GM23338 (cell line): ENCODE measurements at regions not wholly inside any gene's neighbourhood (a gene's known extent, or its start where the extent isn't known, plus 50 kb on each side); places are given as distances from the start of the nearest gene placed in this dataset.

ENCODE experiments used
- ATAC-seq: fragments of 200-7000 bp; cut with Tn5 transposase; 3 replicates; pipeline ENCODE4 v1.9.1; 2020
- DNase-seq: peaks from one replicate; pipeline ENCODE4 v3.0.0-alpha.2; 2015; ENCODE audit warnings: low spot score
- H2AFZ ChIP-seq: fragments of 200-600 bp; sonication (generic); 2 replicates; pipeline ENCODE4 v1.8.0; 2016; ENCODE audit warnings: antibody characterized with exemption, mild to moderate bottlenecking, moderate library complexity
- H3F3A ChIP-seq: fragments of 200-600 bp; sonication (generic); replicated peaks from 2 replicates; pipeline ENCODE4 v1.8.0; 2017; ENCODE audit warnings: antibody characterized with exemption, mixed run types, low read depth
- H3K27ac ChIP-seq: fragments of 200-600 bp; sonication (generic); 2 replicates; pipeline ENCODE4 v1.6.1; 2016; ENCODE audit warnings: low read depth
- H3K27me3 ChIP-seq: fragments of 200-600 bp; sonication (generic); 2 replicates; pipeline ENCODE4 v1.8.0; 2016; ENCODE audit warnings: mild to moderate bottlenecking, mixed run types, moderate library complexity; ENCODE audit not compliant: insufficient read depth
- H3K36me3 ChIP-seq: fragments of 200-600 bp; sonication (generic); 2 replicates; pipeline ENCODE4 v1.8.0; 2016; ENCODE audit warnings: mild to moderate bottlenecking; ENCODE audit not compliant: insufficient read depth
- H3K4me1 ChIP-seq: fragments of 200-600 bp; sonication (generic); 2 replicates; pipeline ENCODE4 v1.8.0; 2016; ENCODE audit warnings: mild to moderate bottlenecking, moderate library complexity; ENCODE audit not compliant: insufficient read depth
- H3K4me2 ChIP-seq: fragments of 200-600 bp; sonication (generic); 2 replicates; pipeline ENCODE4 v1.7.1; 2017; ENCODE audit warnings: mixed run types
- H3K4me3 ChIP-seq: fragments of 200-600 bp; sonication (generic); 2 replicates; pipeline ENCODE4 v1.6.1; 2016; ENCODE audit warnings: mixed run types
- H3K79me2 ChIP-seq: fragments of 200-600 bp; sonication (generic); replicated peaks from 2 replicates; pipeline ENCODE4 v1.8.0; 2017; ENCODE audit warnings: mild to moderate bottlenecking; ENCODE audit not compliant: insufficient read depth
- H3K9me2 ChIP-seq: fragments of 200-600 bp; sonication (generic); 2 replicates; pipeline ENCODE4 v1.8.0; 2017; ENCODE audit not compliant: insufficient read depth
- H4K20me1 ChIP-seq: fragments of 200-600 bp; sonication (generic); replicated peaks from 2 replicates; pipeline ENCODE4 v1.8.0; 2017; ENCODE audit warnings: mild to moderate bottlenecking; ENCODE audit not compliant: insufficient read depth
- H3K27ac Mint-ChIP-seq: 2 replicates; pipeline ENCODE4 v1.8.0; 2020; ENCODE audit warnings: inconsistent platforms, mild to moderate bottlenecking, moderate library complexity, mixed read lengths
- H3K27me3 Mint-ChIP-seq: 3 replicates; pipeline ENCODE4 v1.8.0; 2022; ENCODE audit warnings: low read depth, mild to moderate bottlenecking, moderate library complexity, mixed read lengths, inconsistent platforms; ENCODE audit not compliant: insufficient read depth, poor library complexity
- H3K36me3 Mint-ChIP-seq: 3 replicates; pipeline ENCODE4 v1.8.0; 2021; ENCODE audit warnings: low read depth, mild to moderate bottlenecking, inconsistent platforms, moderate library complexity, mixed read lengths
- H3K4me1 Mint-ChIP-seq: 3 replicates; pipeline ENCODE4 v1.8.0; 2020; ENCODE audit warnings: mild to moderate bottlenecking, inconsistent platforms, mixed read lengths
- H3K4me3 Mint-ChIP-seq: 3 replicates; pipeline ENCODE4 v1.8.0; 2021; ENCODE audit warnings: moderate library complexity, mild to moderate bottlenecking, inconsistent platforms, mixed read lengths
- H3K9me3 Mint-ChIP-seq: 3 replicates; pipeline ENCODE4 v1.8.0; 2020; ENCODE audit warnings: moderate library complexity, mild to moderate bottlenecking, inconsistent platforms, mixed read lengths
- CREB1 ChIP-seq: fragments of 250-450 bp; sonication (Bioruptor Pico); IDR thresholded peaks from 2 replicates; pipeline ENCODE4 v1.5.0; 2020; ENCODE audit warnings: low read depth, mild to moderate bottlenecking, moderate library complexity
- CTCF ChIP-seq, 2 experiments: fragments of 200-600 bp in 1 of 2; sonication (generic) in 1 of 2; conservative IDR thresholded peaks; 2 replicates each; pipeline versions ENCODE4 v1.5.1 to v1.6.1; 2016 to 2017; ENCODE audit warnings: antibody characterized with exemption in 2 of 2, low read depth in 2 of 2, mild to moderate bottlenecking in 2 of 2, moderate library complexity in 1 of 2
- EZH2 ChIP-seq: fragments of 200-600 bp; sonication (generic); IDR thresholded peaks from one replicate; pipeline ENCODE4 v1.8.0; 2017; ENCODE audit warnings: antibody characterized with exemption, mild to moderate bottlenecking, low read depth; ENCODE audit not compliant: unreplicated experiment
- EZH2phosphoT487 ChIP-seq: fragments of 200-600 bp; sonication (generic); IDR thresholded peaks from one replicate; pipeline ENCODE4 v1.8.1; 2018; ENCODE audit warnings: antibody characterized with exemption; ENCODE audit not compliant: unreplicated experiment
- NANOG ChIP-seq: IDR thresholded peaks from 2 replicates; pipeline ENCODE4 v1.6.1; 2016; ENCODE audit warnings: antibody characterized with exemption, borderline replicate concordance
- REST ChIP-seq: IDR thresholded peaks from one replicate; pipeline ENCODE4 v1.6.1; 2018; ENCODE audit warnings: antibody characterized with exemption; ENCODE audit not compliant: unreplicated experiment
- ZNF114 ChIP-seq: fragments of 250-450 bp; sonication (Bioruptor Pico); IDR thresholded peaks from 2 replicates; pipeline ENCODE4 v1.5.0; 2020; ENCODE audit warnings: mild to moderate bottlenecking, moderate library complexity
- TF ChIP-seq, protein P1 (sequence below): IDR thresholded peaks from 2 replicates; pipeline ENCODE4 v1.6.1; 2016; ENCODE audit warnings: antibody characterized with exemption

DNA sequence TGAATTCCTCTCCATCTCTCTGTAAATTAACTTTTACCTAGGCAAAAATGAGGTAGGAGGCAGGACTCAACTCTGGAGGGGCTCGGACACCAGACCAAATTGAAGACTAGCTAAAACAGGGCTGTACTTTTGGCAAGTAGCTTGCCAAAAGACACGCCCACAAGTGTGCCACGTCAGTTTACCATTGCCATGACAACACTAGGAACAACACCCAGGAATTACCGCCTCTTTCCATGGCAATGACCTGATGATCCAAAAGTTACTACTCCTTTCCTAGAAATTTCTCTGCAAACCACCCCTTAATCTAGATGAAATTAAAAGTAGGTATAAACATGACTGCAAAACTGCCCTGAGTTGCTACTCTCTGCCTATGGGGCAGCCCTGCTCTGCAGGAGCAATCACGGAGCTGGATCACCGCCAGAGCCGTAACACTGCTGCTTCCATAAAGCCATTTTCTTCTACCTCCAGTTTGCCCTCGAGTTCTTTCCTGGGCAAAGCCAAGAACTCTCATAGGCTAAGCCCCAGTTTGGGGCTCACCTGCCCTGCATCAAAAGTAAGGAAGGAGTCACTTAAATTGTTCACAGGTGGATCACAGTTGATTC, 66.0 kb upstream of the FAM136A start:
- DNase-seq, result peak; percentile 76
- Histone ChIP-seq H2AFZ (no peak overlapping the region), H3K79me2 (no peaks in the 10 kb centered on the region), H3K4me2 (no peak overlapping the region), H3K36me3 (no peaks in the 10 kb centered on the region), H3K9me2 (no peaks in the 10 kb centered on the region), H3K27ac (no peak overlapping the region), H3K4me3 (no peak overlapping the region), H3K4me1 (no peaks in the 10 kb centered on the region), H3K27me3 (no peaks in the 10 kb centered on the region), H3F3A (no peaks in the 10 kb centered on the region), H4K20me1 (no peaks in the 10 kb centered on the region)
- Mint-ChIP-seq H3K27me3 (peaks cover 8% of the 10 kb centered on the region), H3K27ac (peak overlapping the region; percentile 37; the same call in 1 of the 2 replicates), H3K36me3 (no peaks in the 10 kb centered on the region), H3K9me3 (no peaks in the 10 kb centered on the region), H3K4me3 (no peak overlapping the region), H3K4me1 (peaks cover 11% of the 10 kb centered on the region; the same call in 2 of the 3 replicates)
- ATAC-seq, result peak; percentile 85
- TF ChIP-seq NANOG (no peak), CREB1 (0 out of 2 replicates have a peak, but pooled peaks have one; percentile 40)

DNA sequence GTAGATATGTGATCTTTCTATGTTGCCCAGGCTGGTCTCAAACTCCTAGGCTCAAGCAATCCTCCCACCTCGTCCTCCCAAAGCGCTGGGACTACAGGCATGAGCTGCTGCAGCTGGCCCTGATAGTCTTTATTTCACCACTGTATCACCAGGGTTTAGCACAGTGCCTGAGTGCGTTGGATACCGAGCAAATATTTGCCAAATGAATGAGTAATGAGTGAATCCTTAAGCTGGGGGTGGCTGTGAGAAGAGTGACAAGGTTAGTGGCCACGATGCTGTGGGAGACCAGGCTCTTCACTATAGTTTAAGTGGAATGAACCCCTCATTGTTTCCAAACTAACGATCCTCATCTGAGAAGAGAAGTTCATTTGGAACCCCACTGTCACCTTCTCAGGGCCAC, 60.8 kb upstream of the FAM136A start:
- H3K4me3 ChIP-seq, result no peak overlapping the region
- Mint-ChIP-seq H3K36me3 (no peaks in the 10 kb centered on the region), H3K4me1 (peaks cover 12% of the 10 kb centered on the region)

More for the DNA sequence above, 60.8 kb upstream of the FAM136A start:
- Histone ChIP-seq H3K9me2 (peaks cover 6% of the 10 kb centered on the region; the same call in 1 of the 2 replicates), H4K20me1 (no peaks in the 10 kb centered on the region), H3K4me2 (no peak overlapping the region), H3K27ac (no peak overlapping the region), H3K27me3 (no peaks in the 10 kb centered on the region), H3F3A (no peaks in the 10 kb centered on the region), H3K4me1 (no peaks in the 10 kb centered on the region), H3K79me2 (no peaks in the 10 kb centered on the region), H3K36me3 (no peaks in the 10 kb centered on the region), H2AFZ (no peak overlapping the region)
- Mint-ChIP-seq H3K4me3 (no peak overlapping the region), H3K9me3 (no peaks in the 10 kb centered on the region), H3K27ac (no peak overlapping the region), H3K27me3 (peaks cover 9% of the 10 kb centered on the region)
- no peak for ATAC-seq
- DNase-seq, result no peak
- TF ChIP-seq ZNF114 (no peak), CTCF (conservative IDR thresholded peaks at IDR 0.05; ENCODE audit: low read depth in 2 of 2) (no peak), REST (no peak), EZH2 (no peak), EZH2phosphoT487 (no peak)
- TF ChIP-seq, protein P1, sequence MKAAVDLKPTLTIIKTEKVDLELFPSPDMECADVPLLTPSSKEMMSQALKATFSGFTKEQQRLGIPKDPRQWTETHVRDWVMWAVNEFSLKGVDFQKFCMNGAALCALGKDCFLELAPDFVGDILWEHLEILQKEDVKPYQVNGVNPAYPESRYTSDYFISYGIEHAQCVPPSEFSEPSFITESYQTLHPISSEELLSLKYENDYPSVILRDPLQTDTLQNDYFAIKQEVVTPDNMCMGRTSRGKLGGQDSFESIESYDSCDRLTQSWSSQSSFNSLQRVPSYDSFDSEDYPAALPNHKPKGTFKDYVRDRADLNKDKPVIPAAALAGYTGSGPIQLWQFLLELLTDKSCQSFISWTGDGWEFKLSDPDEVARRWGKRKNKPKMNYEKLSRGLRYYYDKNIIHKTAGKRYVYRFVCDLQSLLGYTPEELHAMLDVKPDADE, result no peak
